ENCODE measurements at regions not wholly inside any gene's neighbourhood (a gene's known extent, or its start where the extent isn't known, plus 50 kb on each side); places are given as distances from the start of the nearest gene placed in this dataset.
"Not testable (repeated sequence)": the region's sequence is repeated elsewhere in the genome, so short reads cannot be mapped to it uniquely, and the experiment has no call there.

DNA sequence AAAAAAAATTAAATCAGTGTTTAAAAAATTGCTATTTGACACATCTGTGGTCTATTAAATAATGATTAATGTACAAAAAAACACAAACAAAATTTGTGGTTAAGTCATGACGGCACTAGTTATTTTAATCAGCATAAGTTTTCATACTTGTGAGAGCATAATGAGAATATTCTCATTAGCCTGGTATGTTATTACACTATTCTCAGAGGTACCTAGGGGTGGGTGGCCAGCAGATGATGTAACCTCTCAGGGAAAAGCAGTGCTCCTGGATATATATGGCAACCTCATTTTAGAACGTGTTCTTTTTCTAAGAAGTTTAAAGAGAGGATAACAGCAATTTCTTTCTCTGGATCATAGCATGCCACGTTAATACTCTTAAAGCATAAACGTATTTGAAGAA lies 109.2 kb downstream of the GJA1 start:
- FAIRE-seq (no peak), DNase-seq (ENCODE audit: low spot score) (no peak)

DNA sequence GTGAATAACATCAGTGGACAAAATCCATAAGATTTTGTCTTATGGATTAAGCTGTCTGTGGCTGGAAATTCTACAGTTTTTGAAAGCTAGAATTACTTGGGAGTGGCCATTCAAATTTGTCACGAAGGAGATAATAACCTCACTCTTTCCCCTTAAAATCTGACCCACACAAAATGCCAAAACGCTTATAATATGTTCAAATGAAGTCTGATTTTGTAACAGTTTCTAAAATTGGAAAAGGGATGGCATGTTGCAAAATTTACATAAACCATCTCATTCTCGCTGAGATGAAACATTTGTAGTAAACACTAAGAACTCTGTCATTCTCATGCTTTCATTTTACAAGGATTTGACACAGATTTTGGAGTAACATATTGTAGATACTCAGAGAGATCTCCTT lies 112.7 kb downstream of the GJA1 start:
- DNase-seq (ENCODE audit: low spot score): no peak
- FAIRE-seq: no peak

DNA sequence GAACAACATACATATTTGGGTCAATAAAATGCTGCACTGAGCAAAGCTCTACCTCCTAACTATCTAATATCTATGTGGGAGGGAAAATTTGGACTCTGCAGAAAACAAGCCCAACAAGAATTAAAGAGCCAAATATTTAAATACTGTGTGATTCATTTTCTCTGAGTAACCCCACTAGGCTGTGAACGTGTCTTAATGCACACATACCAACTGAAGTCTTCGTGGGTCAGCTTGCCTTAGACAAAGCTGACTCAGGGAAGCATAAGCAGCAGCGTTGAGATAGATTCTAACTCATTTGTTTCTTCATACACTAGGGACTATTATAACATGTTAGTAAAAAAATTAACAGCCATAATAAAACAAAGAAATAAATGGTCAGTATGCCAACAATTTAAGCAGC lies 114.3 kb downstream of the GJA1 start:
- no peak for DNase-seq (ENCODE audit: low spot score)
- no peak for FAIRE-seq

DNA sequence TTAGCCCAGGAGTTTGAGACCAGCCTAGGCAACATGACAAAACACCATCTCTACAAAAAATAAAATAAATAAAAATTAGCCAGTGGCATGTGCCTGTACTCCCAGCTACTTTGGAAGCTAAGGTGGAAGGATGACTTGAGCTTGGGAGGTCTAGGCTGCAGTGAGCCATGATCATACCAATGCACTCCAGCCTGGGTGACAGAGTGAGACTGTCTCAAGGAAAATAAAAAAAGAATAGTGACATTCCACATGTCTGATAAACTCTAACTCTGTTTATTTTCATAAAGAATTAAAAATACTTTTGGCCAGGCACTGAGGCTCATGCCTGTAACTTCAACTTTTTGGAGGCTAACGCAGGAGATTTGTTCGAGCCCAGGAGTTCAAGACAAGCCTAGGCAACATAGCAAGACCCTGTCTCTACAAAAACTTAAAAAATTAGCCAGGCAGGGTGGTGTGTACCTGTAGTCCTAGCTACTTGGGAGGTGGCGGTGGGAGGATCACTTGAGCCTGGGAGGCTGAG lies 115.1 kb downstream of the GJA1 start:
- DNase-seq (ENCODE audit: low spot score): no peak
- no peak for FAIRE-seq

DNA sequence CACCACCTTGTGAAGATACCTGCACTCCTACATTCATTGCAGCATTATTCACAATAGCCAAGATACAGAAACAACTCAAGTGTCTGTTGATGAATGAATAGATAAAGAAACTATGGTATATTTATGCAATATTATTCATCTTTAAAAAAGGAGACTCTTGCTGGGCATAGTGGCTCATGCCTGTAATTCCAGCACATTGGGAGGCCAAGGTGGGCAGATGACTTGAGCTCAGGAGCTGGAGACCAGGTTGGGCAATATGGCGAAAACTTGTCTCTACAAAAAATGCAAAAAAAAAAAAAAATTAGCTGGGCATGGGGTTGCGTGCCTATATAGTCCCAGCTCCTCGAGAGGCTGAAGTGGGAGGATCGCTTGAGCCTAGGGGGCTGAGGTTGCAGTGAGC lies 119.8 kb downstream of the GJA1 start:
- FAIRE-seq (no peak), DNase-seq (ENCODE audit: low spot score) (no peak)

DNA sequence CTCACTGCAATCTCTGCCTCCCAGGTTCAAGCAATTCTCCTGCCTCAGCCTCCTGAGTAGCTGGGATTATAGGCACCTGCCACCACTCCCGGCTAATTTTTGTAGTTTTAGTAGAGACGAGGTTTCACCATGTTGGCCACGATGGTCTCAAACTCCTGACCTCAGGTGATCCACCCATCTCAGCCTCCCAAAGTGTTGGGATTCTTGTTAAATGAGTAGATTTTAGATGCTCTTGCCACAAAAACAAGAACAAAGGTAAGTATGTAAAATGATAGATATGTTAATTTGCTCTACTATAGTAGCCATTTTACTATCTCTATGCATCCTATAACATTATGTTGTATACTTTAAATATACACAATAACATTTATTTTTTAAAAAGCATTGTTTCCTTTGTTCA lies 120.7 kb downstream of the GJA1 start:
- not testable (repeated sequence) for FAIRE-seq; DNase-seq (ENCODE audit: low spot score)

DNA sequence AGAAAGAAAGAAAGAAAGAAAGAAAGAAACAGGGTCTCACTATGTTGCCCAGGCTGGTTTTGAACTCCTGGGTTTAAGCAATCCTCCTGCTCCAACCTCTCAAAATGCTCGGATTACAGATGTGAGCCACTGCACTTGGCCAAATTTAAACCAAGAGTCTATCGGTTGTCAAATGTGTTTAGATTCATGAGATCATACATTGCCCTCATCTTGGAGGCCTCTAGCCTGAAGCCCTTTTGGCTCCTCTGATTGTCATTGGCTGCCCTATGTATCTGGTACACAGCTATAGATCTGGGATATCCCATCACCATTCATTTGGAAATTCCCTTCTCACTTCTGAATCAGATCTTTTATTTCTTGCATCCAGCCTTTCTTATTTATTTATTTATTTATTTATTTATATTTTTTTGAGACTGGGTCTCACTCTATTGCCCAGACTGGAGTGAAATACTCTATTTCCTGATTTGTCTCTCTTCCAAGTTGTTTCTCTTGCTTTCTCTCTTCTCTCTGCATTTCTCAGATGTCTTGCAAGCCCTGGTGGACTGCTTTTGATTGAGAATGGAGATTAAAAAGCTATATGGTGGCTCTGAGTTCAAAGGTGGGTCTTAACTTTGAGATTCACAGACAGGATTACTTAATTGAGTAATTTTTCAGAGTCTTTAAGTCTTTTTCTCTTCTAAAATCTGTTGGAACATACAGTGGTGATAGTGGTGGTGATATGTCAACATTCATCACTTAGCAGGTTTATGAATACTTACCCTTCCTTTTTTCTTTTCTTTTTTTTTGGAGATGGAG lies 121.9 kb downstream of the GJA1 start:
- DNase-seq (ENCODE audit: low spot score) (no peak), FAIRE-seq (no peak)

DNA sequence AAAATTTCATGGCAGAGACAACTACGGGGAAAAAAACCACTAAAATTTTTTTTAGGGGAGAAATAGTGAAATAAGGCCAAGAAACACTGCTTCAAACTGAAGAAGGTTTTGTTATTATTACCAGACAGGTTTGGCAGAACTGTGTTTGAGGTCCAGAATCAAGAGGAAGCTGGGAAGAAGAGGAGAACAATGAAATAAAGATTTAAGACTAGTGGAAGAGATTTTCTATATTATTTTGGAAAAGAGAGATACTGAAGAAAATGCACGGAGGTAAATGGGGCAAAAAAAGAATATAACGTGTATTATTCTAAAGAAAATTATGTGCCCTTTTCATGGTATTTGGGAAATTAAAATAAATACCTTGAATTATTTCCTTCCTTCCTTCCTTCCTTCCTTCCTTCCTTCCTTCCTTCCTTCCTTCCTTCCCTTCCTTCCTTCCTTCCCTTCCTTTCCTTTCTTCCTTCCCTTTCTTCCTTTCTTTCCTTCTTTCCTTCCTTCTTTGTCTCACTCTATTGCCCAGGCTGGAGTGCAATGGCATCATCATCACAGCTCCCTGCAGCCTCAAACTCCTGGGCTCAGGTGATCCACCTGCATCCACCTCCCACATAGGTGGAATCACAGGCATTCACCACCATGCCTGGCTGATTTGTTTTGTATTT lies 124.3 kb downstream of the GJA1 start:
- no peak for FAIRE-seq
- DNase-seq (ENCODE audit: low spot score): no peak

DNA sequence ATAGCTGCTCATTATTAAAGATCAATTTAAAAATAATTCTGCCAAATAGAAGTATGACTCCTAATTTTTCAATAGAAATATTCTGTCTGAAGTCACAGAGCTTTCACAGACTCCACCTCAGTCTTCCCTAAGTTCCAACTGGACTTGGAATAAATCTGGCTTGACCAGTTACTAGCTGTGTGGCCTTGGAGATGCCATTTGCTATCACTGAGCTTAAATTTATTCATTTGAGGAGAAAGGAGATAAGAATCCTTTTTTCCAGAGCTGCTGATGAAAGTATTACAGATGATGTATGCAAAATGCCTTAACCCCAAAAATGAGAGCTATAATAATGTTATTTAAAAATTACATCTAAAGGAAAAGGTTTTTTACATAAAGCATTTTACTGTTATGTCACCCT lies 125.0 kb downstream of the GJA1 start:
- FAIRE-seq: no peak
- DNase-seq (ENCODE audit: low spot score): no peak

DNA sequence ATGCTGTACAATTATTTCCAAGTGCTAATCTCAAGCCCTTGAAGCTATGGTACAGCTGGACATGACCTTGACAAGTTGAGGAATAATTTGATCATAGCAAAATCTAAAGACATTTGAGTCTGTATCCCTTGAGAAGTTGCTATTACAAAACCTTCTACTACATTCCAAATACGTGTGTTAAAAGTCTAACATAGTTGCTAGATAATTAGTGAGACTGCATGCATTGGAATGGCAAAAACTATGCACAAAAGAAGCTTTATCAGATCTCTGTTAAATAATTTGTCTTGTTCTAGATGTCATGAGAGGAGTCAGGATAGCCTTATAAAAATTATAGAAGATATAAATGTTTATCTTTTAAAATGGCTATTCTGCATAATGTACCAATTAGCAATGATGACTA lies 127.8 kb downstream of the GJA1 start:
- FAIRE-seq (no peak), DNase-seq (ENCODE audit: low spot score) (no peak)

DNA sequence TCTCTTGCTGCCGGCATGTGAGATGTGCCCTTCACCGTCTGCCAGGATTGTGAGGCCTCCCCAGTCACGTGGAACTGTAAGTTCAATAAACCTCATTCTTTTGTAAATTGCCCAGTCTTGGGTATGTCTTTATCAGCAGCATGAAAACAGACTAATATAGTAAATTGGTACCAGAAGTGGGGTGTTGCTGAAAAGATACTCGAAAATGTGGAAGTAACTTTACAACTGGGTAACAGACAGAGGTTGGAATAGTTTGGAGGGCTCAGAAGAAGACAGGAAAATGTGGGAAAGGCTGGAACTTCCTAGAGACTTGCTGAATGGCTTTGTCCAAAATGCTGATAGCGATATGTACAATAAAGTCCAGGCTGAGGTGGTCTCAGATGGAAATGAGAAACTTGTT lies 129.1 kb downstream of the GJA1 start:
- not testable (repeated sequence) for DNase-seq (ENCODE audit: low spot score); FAIRE-seq

DNA sequence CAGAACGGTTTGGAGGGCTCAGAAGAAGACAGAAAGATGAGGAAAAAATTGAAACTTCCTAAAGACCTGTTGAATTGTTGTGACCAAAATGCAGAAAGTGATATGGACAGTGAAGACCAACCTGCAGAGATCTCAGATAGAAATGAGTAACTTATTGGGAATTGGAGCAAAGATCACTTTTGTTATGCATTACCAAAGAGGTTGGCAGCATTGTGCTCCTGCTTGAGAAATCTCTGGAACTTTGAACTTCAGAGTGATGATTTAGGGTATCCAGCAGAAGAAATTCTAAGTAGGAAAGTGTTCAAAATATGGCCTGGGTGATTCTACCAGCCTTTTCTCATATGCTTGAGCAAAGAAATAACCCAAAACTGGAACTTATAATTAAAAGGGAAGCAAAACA lies 136.0 kb downstream of the GJA1 start:
- FAIRE-seq (no peak), DNase-seq (ENCODE audit: low spot score) (no peak)

DNA sequence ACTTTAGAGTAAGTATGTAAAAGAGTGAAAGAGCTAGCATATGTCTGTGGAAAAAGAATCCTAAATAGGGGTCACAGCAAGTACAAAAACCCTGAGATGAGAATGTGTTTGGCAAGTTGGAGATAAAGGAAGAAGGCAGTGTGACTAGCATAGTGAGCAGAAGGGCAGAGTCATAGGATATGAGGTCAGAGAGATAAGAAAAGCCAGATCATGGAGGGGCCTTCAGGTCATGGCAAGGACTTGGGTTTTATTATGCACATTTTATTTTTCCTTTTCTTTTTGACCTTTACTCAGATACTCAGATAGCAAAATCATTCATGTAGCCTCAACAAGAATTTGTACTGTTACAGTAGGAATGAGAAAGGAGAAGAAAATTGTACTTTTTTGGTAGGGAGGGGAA lies 138.0 kb downstream of the GJA1 start:
- no peak for DNase-seq (ENCODE audit: low spot score)

DNA sequence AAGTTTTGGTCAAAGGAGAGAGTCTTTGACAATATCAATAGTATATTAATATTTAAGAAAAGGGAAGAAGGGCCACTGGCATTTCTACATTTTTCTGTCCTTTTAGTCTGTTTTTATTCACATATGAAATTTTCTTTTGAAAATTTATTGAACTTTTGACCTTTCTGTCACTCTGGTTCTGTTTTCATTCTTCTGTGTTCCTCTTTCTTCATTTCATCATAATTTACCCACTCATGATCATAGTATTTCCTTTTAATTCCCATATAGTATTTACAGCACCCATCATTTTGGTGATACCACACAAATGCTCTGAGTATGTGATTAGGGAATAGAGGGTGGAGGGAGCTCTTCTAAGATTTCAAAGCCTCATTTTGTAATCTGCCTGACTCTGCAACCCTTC lies 142.8 kb downstream of the GJA1 start:
- FAIRE-seq (no peak), DNase-seq (ENCODE audit: low spot score) (no peak)

More for the DNA sequence above, 138.0 kb downstream of the GJA1 start:
- FAIRE-seq: no peak

DNA sequence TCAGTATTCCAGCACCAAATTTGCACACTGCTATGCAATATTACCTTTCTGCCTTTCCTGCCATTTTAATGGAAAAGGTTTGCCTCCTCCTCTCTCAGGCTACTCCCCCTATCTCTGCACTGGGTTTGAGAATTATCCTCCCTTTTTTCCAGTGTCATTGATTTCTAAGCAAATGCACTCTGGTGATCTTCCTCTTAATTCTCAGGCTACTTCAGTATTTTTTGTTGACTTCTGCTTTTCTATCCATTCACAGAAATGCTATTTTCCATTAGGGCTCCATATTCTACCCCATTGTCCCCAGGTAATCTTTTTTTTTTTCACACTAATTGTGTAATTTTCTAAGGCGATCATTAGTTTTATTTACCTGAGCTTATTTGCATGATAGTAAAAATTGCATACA lies 144.0 kb downstream of the GJA1 start:
- no peak for DNase-seq (ENCODE audit: low spot score)
- no peak for FAIRE-seq

DNA sequence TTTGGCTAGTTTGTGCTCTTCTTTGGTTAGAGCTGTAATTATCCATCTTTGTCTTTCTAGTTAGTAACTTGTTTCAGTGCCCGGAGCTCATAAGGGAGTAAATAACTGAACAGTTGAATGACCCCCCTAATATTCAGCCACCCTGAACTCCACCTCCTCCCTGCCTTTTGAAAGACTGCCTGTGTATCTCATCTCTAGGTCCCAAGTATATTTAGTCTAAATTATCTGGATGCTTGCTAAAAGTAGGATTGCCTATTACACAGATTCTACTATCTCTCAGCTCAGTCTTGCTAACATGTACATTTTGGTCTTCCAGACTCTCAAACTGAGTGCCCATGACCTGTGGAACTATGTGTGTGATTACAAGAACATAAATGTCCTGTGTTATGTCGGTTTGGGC lies 145.9 kb downstream of the GJA1 start:
- DNase-seq (ENCODE audit: low spot score) (no peak), FAIRE-seq (no peak)

DNA sequence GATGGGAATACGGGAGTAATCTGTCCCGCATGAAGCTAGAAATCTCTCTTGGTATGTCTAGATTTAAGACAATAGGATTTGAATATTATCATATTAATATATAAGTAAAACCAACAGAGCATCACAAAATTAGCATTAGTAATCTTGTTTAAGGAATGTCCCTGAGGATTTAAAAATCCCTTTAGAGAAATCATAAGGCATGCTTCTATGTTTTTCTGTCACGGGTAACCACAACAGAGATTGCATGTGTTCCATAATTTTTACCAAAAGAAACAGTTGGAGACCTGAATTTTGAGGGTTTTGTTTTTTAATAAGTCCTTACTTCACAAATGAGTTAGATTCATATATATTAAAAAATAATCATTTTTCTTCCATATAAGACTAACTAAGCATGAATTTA lies 146.8 kb downstream of the GJA1 start:
- no peak for FAIRE-seq

DNA sequence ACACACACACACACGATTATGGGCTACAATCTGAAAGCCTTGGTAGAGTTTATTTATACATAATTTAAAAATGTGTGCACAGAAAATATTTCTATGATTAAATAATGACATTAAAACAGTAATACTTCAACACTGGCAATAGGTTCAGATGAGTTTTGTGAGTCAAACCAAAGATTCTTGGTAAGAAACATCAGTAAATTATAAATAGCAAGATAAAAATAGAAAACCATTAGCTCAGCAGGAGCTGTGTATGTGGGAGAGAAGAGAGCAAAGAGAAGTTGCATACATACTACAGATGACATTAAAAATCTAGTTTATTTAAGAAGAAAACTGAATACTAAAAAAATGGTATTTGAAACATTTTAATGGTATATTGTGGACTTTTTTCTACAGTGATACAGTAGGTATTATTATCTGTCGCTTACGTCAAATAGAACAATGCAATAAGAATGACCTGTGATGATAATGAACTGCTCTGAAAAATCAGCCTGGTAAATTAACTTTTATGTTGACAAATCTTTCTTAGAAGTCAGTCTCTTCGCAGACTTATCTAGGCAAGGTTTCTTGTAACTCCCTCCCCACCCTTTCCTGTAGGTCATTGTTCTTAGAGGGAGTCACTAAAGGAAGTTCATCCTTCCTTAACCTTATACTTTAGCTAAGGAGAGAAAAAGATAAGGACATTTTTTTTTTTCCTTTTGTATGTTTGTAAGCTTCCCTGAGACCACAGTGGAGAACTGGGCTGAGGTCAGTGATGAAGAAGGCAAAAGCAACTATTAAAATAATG lies 149.3 kb downstream of the GJA1 start:
- DNase-seq (ENCODE audit: low spot score) (no peak), FAIRE-seq (no peak)

More for the DNA sequence above, 146.8 kb downstream of the GJA1 start:
- no peak for DNase-seq (ENCODE audit: low spot score)

DNA sequence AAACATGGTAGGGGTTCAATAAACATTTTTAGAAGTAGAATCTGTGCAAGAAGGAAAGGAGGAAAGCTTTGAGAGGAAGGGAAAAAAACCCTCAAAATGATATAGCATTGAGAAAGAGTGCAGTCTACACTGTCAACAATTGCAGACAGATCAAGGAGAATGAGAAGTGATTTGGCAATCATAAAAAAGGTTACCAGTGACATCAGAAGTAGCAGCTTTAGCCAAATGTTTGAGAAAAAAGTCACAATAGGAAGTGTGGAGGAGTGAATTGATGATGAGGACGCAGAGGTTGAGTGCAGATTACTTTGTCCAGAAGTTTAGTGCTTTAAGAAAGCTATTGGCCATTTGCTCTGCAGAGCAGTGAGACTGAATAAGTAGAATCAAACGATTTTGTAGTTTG lies 155.0 kb downstream of the GJA1 start:
- DNase-seq (ENCODE audit: low spot score) (no peak), FAIRE-seq (no peak)

DNA sequence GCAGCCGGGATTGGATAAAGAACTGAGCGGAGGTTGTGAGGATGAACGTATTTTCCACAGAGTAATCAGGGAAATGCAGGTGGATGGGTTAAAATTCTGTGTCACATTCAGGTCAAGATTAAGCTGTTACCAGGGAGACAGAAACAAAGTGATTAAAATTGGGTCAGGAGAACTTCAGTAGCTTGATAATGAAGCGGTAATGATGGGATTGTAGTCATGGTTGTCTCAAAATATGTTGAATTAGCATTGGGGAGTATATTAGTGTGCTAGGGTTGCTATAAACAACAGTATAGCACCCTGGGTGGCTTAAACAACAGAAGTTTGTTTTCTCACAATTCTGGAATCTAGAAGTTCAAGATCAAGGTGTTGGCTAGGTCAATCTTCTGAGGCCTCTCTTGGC lies 155.5 kb downstream of the GJA1 start:
- no peak for DNase-seq (ENCODE audit: low spot score)
- FAIRE-seq: no peak

DNA sequence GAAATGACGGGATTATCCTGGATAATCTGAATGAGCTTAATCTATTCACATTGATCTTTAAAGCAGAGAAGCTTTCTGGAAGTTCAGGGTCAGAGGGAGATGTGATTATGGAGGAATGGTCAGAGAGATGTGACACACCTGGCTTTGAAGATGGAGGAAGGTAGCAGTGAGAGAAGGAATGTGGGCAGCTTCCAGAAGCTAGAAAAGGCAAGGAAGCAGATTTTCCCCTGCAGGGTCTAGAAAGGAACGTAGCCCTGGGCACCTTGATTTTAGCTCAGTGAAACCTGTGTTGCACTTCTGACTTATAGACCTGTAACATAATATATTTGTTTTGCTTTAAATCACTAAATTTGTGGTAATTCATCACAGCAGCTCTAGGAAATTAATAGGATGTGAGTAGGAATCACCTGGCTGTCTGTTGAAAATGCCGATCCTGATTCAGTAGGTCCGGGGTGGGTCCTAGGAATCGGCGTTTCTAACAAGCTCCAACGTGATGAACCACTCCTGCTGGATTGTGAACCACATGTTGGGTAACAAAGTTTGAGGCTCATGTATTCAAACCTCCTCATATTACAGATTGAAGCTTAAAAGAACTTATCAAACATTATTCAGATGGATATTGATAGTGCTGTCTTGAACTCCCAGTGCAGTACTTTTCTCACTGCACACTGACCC lies 157.0 kb downstream of the GJA1 start:
- no peak for FAIRE-seq
- DNase-seq (ENCODE audit: low spot score): no peak

All from urothelium cell line (cell line).